ENCODE measurements at regions not wholly inside any gene's neighbourhood (a gene's known extent, or its start where the extent isn't known, plus 50 kb on each side); places are given as distances from the start of the nearest gene placed in this dataset.
A peak's percentile ranks its signal among the peaks of the same experiment; 100 is the strongest.

DNA sequence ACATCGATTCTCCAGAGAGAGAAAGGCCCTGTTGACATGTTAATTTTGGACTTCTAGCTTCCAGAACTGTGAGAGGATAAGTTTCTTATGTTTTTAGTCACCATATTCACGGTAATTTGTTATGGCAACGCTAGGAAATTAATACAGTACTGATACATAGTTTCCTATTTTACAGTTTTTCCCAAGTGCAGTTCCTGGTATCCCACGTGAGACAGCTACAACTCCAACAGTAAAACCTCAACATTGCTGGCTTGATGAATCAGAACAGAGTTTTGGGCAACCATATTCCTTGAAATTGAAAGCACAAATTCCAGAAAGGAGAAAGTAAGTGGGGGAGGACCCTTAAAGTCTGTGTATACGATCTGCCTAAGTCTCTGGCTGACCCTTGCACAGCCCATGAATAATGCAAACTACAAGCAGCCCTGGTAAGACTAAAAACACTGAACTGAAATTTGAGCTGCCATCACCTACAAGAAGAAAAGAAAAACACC lies 505.1 kb upstream of the NRSN1 start:
- 54% methylated on average over 5 of the region's 5 CpGs for WGBS (ENCODE audit: low lambda C conversion rate, missing lambda C conversion rate)
- Histone ChIP-seq H3K27me3 (no peaks in the 10 kb centered on the region), H3K4me3 (no peak overlapping the region), H4K20me1 (ENCODE audit: insufficient read depth, poor library complexity, severe bottlenecking) (no peaks in the 10 kb centered on the region), H3K4me2 (no peak overlapping the region), H2AFZ (peak overlapping the region; percentile 5), H3K9me3 (ENCODE audit: low read depth) (no peaks in the 10 kb centered on the region), H3K36me3 (replicated peaks; ENCODE audit: insufficient read depth, low read depth) (no peaks in the 10 kb centered on the region), H3K9me2 (replicated peaks; ENCODE audit: insufficient read depth) (no peaks in the 10 kb centered on the region), H3K4me1 (ENCODE audit: insufficient read depth) (no peaks in the 10 kb centered on the region), H3K79me2 (no peaks in the 10 kb centered on the region), H3K27ac (no peak overlapping the region)
- TF ChIP-seq EZH2 (IDR thresholded peaks at IDR 0.05; ENCODE audit: borderline replicate concordance) = no peak
- no peak for TF ChIP-seq EZH2phosphoT487 (IDR thresholded peaks at IDR 0.05; ENCODE audit: low read depth, severe bottlenecking, unreplicated experiment)
- no peak for TF ChIP-seq CTCF (IDR thresholded peaks at IDR 0.05; ENCODE audit: poor library complexity)
- no peak for DNase-seq (ENCODE audit: low spot score)

DNA sequence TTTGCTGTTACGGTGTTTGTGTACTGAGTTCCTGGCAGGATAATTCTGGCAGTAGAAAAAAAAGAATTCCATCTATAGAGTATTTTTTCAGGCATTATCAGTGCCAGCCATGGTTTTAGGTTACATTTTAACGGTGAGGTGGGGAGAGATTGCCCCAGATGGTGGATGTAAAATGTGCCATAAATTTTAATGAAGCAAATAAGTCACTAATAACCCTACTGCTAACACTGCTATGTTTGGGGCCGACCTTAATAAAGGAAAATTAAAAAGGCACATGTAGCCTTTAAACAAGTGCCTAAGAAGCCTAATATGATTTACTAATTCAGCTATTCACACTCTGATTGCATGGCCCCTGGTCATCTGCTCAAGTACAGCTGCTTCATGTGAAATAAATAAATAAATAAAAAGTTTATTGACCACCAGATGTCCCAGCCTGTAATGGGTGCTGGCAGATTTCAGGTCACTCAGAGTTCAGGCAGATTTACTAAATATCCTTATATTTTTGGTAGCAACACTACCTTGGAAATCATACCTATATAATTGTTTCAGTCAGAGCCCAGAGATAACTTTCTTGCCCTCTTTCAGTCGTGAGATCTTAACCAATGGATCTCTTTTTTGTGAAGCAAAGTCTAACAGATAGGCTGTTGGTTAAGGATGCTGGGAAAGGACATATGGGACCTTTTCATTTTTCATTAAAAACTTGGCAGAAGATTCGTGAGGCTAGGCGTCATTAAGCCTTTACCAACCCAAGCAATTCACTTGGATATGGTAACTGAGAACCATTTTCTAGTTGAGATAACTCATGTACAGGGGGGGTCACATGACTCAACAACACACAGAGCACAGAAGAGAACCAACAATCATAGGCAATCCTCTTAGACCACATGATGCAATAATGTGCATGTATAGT lies 495.0 kb upstream of the NRSN1 start:
- DNase-seq (ENCODE audit: low spot score) = no peak
- Histone ChIP-seq H3K36me3 (replicated peaks; ENCODE audit: insufficient read depth, low read depth) (no peaks in the 10 kb centered on the region), H3K9me3 (ENCODE audit: low read depth) (no peaks in the 10 kb centered on the region), H3K4me2 (no peak overlapping the region), H3K27me3 (no peaks in the 10 kb centered on the region), H3K4me3 (no peak overlapping the region), H2AFZ (no peak overlapping the region), H3K9me2 (replicated peaks; ENCODE audit: insufficient read depth) (no peaks in the 10 kb centered on the region), H4K20me1 (ENCODE audit: insufficient read depth, poor library complexity, severe bottlenecking) (no peaks in the 10 kb centered on the region), H3K4me1 (ENCODE audit: insufficient read depth) (no peaks in the 10 kb centered on the region), H3K79me2 (no peaks in the 10 kb centered on the region), H3K27ac (no peak overlapping the region)
- 64% methylated on average over 6 of the region's 6 CpGs for WGBS (ENCODE audit: low lambda C conversion rate, missing lambda C conversion rate)
- no peak for TF ChIP-seq EZH2phosphoT487 (IDR thresholded peaks at IDR 0.05; ENCODE audit: low read depth, severe bottlenecking, unreplicated experiment)
- no peak for TF ChIP-seq EZH2 (IDR thresholded peaks at IDR 0.05; ENCODE audit: borderline replicate concordance)
- TF ChIP-seq CTCF (IDR thresholded peaks at IDR 0.05; ENCODE audit: poor library complexity) = no peak

DNA sequence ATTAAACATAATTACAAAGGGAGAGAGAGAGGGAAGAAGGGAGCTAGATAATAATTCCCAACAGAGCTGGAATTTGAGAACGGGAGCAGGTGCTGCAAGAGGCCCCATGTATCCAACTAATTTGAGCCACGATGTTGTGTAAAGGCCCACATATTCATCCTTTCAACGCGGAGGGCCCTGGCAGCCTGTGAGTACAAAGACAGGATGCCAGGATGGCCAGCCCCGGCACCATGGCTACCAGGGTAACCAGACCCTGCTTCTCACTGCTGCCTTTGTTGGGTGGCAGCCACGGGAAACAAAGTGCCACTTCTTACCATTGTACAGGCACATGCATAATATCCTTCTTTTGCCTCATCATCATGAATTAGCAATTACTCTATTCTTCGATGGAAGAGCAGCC lies 492.0 kb upstream of the NRSN1 start:
- Histone ChIP-seq H2AFZ (no peak overlapping the region), H3K27ac (no peak overlapping the region), H3K36me3 (replicated peaks; ENCODE audit: insufficient read depth, low read depth) (no peaks in the 10 kb centered on the region), H4K20me1 (ENCODE audit: insufficient read depth, poor library complexity, severe bottlenecking) (no peaks in the 10 kb centered on the region), H3K9me3 (ENCODE audit: low read depth) (no peaks in the 10 kb centered on the region), H3K79me2 (no peaks in the 10 kb centered on the region), H3K27me3 (no peaks in the 10 kb centered on the region), H3K9me2 (replicated peaks; ENCODE audit: insufficient read depth) (no peaks in the 10 kb centered on the region), H3K4me2 (no peak overlapping the region), H3K4me3 (no peak overlapping the region), H3K4me1 (ENCODE audit: insufficient read depth) (no peaks in the 10 kb centered on the region)
- WGBS (ENCODE audit: low lambda C conversion rate, missing lambda C conversion rate) = 94% methylated on average over 7 of the region's 7 CpGs
- no peak for DNase-seq (ENCODE audit: low spot score)
- TF ChIP-seq EZH2 (IDR thresholded peaks at IDR 0.05; ENCODE audit: borderline replicate concordance) (no peak), CTCF (IDR thresholded peaks at IDR 0.05; ENCODE audit: poor library complexity) (no peak)
